Stomach (tissue), 8 donors: ENCODE measurements at regions not wholly inside any gene's neighbourhood (a gene's known extent, or its start where the extent isn't known, plus 50 kb on each side); places are given as distances from the start of the nearest gene placed in this dataset.

Experiments
- DNase-seq, 2 donors: peaks; one replicate each; pipeline versions ENCODE4 v3.0.0 to v3.0.0-alpha.2; 2013 to 2019
- H3K27ac ChIP-seq, 5 donors: fragments of 200-600 bp in 4 of 5; sonication (generic) in 4 of 5; one replicate each; pipeline ENCODE4 v1.5.1; 2013 to 2019; ENCODE audit warnings: mild to moderate bottlenecking in 1 of 5, moderate library complexity in 1 of 5
- H3K27me3 ChIP-seq, 3 donors: fragments of 200-600 bp; sonication (generic); one replicate each; pipeline ENCODE4 v1.5.1; 2017 to 2019; ENCODE audit warnings: mixed run types in 1 of 3
- H3K36me3 ChIP-seq, 4 donors: fragments of 200-600 bp; sonication (generic); 1 replicate in 3 of 4; 2 replicates in 1 of 4; pipeline ENCODE4 v1.5.1; 2016 to 2019
- H3K4me1 ChIP-seq, 4 donors: fragments of 200-600 bp; sonication (generic); one replicate each; pipeline ENCODE4 v1.5.1; 2016 to 2019
- H3K4me3 ChIP-seq, 4 donors: fragments of 200-600 bp; sonication (generic) in 3 of 4; one replicate each; pipeline ENCODE4 v1.5.1; 2016 to 2019; ENCODE audit warnings: mild to moderate bottlenecking in 1 of 4
- H3K9me3 ChIP-seq, 4 donors: fragments of 200-600 bp; sonication (generic); one replicate each; pipeline ENCODE4 v1.5.1; 2016 to 2019
- EP300 ChIP-seq: sonication (generic); formaldehyde crosslinking; IDR thresholded peaks from one replicate; pipeline ENCODE4 v1.6.1; 2017; ENCODE audit warnings: antibody characterized with exemption
- POLR2A ChIP-seq, 4 donors: fragments of 450-650 bp; IDR thresholded peaks; one replicate each; pipeline ENCODE4 v1.6.1; 2016; ENCODE audit warnings: antibody characterized with exemption in 4 of 4, control low read depth in 2 of 4, mild to moderate bottlenecking in 1 of 4, moderate library complexity in 1 of 4
- POLR2AphosphoS5 ChIP-seq, 3 donors: sonication (generic); formaldehyde crosslinking; IDR thresholded peaks; one replicate each; pipeline ENCODE4 v1.6.1; 2016; ENCODE audit warnings: antibody characterized with exemption in 3 of 3
- WGBS, 5 donors: extraction: QIAGEN DNeasy Blood & Tissue Kit in 3 of 5; methylation state at CpG; one replicate each; pipeline versions ENCODE4 v1.1.5 to v1.1.7; 2013 to 2018; 5-methylcytosine and 5-hydroxymethylcytosine counted together
- intact Hi-C: fragments of 100-400 bp; cut with DNase I; formaldehyde crosslinking; loops from one replicate; pipeline ENCODE4 v1.15.1; 2023; ENCODE audit warnings: low total_unique reads
- TF ChIP-seq, protein P1 (sequence below), 7 experiments: fragments of 450-650 bp in 4 of 7; fragments of 200-600 bp in 3 of 7; sonication (generic) in 3 of 7; IDR thresholded peaks; one replicate each; pipeline ENCODE4 v1.5.1; 2016 to 2019; ENCODE audit warnings: antibody characterized with exemption in 7 of 7, control low read depth in 2 of 7, mild to moderate bottlenecking in 1 of 7
- donor health status: healthy with polysubstance abuse.
- donor health status: Bipolar disorder and iron deficiency.
- donor health status: healthy.

DNA sequence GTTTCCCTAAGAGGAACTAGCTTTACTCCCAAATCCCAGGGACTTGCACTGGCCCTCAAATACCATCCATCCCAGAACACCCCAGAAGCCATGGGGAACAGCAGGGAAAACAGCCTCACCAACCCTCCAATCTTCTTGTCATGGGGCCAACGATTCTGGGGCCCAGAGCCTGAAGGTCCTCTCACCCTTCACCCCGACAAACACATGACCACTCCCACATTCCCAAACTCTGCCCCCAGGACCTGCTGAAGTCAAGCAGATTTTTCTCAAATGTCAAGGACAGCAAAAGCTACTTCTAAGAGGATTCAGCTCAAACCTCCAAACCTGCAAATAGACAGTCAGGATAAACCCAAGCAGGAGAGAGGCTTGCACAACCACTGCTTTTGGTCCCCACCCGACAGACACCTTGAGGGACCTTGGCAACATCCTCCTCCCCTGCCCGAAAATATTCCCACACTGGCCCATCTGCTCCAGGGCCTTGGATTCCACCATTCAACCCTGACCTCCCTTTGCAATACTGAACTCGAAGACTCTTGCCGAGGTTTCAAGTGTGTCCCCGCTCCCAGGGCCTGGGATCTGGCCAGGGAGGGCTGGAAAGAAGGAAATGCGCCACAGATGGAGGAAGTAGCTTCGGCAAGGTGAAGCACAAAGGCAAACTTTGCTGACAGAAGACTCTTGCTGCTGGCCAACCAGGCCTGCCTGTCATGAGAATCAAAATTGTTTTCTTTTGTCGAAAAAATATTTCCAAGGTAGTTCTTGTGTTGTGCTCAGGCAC is 143.3 kb downstream of the ZFP36L2 start:
- H3K4me1 ChIP-seq, result peaks cover 36 to 64% (median 53%) of the 10 kb centered on the region in 4 donors
- no peak overlapping the region for H3K4me3 ChIP-seq
- H3K27ac ChIP-seq, result peak overlapping the region in 4 of 5 donors; percentile 87 to 91 (median 89)
- 55 to 68% (median 57%) methylated on average over 10 of the region's 10 CpGs for WGBS, 5 donors
- TF ChIP-seq POLR2A (IDR thresholded peaks at IDR 0.05), result no peak
- TF ChIP-seq, protein P1, sequence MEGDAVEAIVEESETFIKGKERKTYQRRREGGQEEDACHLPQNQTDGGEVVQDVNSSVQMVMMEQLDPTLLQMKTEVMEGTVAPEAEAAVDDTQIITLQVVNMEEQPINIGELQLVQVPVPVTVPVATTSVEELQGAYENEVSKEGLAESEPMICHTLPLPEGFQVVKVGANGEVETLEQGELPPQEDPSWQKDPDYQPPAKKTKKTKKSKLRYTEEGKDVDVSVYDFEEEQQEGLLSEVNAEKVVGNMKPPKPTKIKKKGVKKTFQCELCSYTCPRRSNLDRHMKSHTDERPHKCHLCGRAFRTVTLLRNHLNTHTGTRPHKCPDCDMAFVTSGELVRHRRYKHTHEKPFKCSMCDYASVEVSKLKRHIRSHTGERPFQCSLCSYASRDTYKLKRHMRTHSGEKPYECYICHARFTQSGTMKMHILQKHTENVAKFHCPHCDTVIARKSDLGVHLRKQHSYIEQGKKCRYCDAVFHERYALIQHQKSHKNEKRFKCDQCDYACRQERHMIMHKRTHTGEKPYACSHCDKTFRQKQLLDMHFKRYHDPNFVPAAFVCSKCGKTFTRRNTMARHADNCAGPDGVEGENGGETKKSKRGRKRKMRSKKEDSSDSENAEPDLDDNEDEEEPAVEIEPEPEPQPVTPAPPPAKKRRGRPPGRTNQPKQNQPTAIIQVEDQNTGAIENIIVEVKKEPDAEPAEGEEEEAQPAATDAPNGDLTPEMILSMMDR (IDR thresholded peaks at IDR 0.05), result no peak
- TF ChIP-seq POLR2AphosphoS5 (IDR thresholded peaks at IDR 0.05), result no peak
- no peak for TF ChIP-seq EP300
- peak in 1 of 2 donors; percentile 64 for DNase-seq
- intact Hi-C loops, result no loop called here
- H3K27me3 ChIP-seq, result no peaks in the 10 kb centered on the region
- H3K36me3 ChIP-seq, result no peaks in the 10 kb centered on the region
- no peaks in the 10 kb centered on the region for H3K9me3 ChIP-seq

DNA sequence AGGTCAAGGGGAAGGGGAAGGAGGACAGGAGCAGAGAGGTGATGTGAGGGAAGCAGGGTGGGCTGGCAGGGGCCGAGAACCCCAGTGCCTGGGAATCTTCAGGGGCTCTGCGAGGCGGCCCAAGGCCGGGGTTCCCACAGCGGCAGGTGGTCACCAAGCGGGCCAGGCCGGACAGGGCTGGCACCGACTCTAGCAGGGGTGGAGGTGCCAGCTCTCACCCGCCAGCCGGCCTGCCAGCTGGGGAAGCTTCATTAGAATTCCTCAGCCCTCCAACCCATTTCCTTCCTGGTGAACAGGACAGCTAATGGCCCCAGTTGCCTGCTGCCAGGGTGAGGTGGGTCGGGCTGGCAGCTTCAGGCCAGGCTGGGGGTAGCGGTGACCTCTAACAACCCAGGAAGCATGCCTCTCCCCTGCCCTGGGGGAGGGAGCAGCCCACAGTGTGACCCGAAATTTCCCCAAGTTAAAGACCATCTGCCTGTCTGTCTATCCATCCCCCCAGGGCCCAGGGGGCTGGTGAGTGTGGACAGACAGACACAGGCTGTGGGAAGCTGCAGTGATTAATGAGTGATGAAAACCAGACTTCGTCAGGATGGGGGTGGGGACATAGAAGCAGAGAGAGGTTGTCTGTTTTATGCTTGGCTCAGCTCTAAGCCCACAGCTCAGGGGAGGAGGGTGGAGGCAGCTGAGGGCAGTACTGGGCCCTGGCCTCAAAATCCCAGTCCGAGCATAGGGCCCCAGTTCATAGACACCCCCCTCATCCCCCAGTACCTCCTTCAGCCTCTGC is 144.1 kb downstream of the ZFP36L2 start:
- Histone ChIP-seq H3K4me3 (no peak overlapping the region), H3K27ac (peak overlapping the region in 4 of 5 donors; percentile 87 to 91 (median 89)), H3K4me1 (peaks cover 36 to 60% (median 52%) of the 10 kb centered on the region in 4 donors), H3K9me3 (no peaks in the 10 kb centered on the region), H3K36me3 (no peaks in the 10 kb centered on the region), H3K27me3 (no peaks in the 10 kb centered on the region)
- TF ChIP-seq POLR2AphosphoS5 (IDR thresholded peaks at IDR 0.05) (peak in 1 of 3 donors; percentile 20), EP300 (no peak), POLR2A (IDR thresholded peaks at IDR 0.05) (no peak)
- TF ChIP-seq, protein P1 (IDR thresholded peaks at IDR 0.05), result no peak
- intact Hi-C loops, result no loop called here
- 79 to 90% (median 84%) methylated on average over 11 to 15 of the region's 15 CpGs for WGBS, 5 donors
- DNase-seq, result peak in 1 of 2 donors; percentile 86

DNA sequence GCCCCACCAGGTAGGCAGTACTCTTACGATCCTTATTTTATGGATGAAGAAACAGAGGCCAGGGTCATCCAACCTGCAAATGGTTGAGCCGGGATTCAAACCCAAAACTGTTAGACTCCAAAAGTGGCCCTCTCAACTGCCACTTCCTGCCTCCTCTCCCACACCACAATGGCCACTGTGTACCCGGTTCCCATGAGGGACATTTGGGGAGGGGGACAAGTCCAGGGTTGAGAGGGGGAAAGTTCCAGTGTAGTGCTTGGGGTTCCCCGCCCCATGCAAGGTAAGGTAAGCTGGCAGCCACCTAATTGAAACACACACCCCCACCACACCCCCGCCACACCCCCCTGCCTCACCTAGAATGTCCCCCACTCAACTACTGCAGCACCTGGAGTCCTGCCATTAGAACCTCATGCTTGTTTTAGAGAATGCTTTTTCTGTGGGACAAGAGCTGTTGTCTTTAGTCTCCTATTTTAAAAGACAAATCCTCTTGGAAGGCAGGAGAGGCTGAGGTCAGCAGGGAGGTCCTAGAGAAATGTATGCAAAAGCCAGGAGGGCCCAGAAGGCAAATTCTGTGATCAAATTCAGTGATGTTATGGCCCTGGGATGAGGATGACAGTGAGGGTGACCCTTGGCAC is 145.2 kb downstream of the ZFP36L2 start:
- TF ChIP-seq, protein P1 (IDR thresholded peaks at IDR 0.05), result no peak
- no peak for TF ChIP-seq POLR2A (IDR thresholded peaks at IDR 0.05)
- no peak for TF ChIP-seq EP300
- TF ChIP-seq POLR2AphosphoS5 (IDR thresholded peaks at IDR 0.05), result no peak
- no peaks in the 10 kb centered on the region for H3K27me3 ChIP-seq
- no peaks in the 10 kb centered on the region for H3K9me3 ChIP-seq
- WGBS, 5 donors, result 72 to 99% (median 94%) methylated on average over 5 of the region's 5 CpGs
- no peaks in the 10 kb centered on the region for H3K36me3 ChIP-seq
- no peak overlapping the region for H3K4me3 ChIP-seq
- H3K27ac ChIP-seq, result peak overlapping the region in 4 of 5 donors; percentile 15 to 90 (median 88)
- peak in 1 of 2 donors; percentile 36 for DNase-seq
- intact Hi-C loops, result no loop called here
- peaks cover 39 to 49% (median 45%) of the 10 kb centered on the region in 4 donors for H3K4me1 ChIP-seq

DNA sequence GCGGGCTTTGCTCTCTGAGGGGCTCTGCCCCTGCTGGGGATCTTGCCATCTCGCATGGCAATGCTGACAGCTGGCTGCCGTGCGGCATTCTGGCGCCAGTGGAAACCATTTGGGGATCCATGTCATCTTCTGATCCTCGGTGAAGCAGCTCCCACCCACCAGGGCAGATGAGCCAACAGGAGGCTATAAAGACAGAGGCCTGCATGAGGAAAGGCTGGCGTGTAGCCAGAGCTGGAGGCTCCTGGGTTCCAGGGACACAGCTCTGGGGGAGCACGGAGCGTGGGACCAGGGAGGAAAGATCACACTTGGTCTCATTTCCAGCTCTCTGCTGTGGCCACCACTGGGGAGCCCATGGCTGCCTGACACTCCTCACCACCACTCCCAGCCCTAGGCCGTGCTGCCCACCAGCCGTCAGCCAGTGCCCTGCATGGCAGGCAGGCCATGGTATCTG is 145.8 kb downstream of the ZFP36L2 start:
- Histone ChIP-seq H3K4me3 (no peak overlapping the region), H3K36me3 (no peaks in the 10 kb centered on the region), H3K27ac (peak overlapping the region in 2 of 5 donors; percentile 15 to 88), H3K27me3 (no peaks in the 10 kb centered on the region), H3K9me3 (no peaks in the 10 kb centered on the region), H3K4me1 (peaks cover 40 to 49% (median 45%) of the 10 kb centered on the region in 4 donors)
- TF ChIP-seq POLR2A (IDR thresholded peaks at IDR 0.05), result no peak
- TF ChIP-seq POLR2AphosphoS5 (IDR thresholded peaks at IDR 0.05), result no peak
- TF ChIP-seq, protein P1 (IDR thresholded peaks at IDR 0.05), result no peak
- TF ChIP-seq EP300, result no peak
- peak in 1 of 2 donors; percentile 26 for DNase-seq
- intact Hi-C loops, result no loop called here
- WGBS, 5 donors, result 94 to 96% (median 95%) methylated on average over 5 to 11 of the region's 11 CpGs
